ENCODE measurements at regions not wholly inside any gene's neighbourhood (a gene's known extent, or its start where the extent isn't known, plus 50 kb on each side); places are given as distances from the start of the nearest gene placed in this dataset.

DNA sequence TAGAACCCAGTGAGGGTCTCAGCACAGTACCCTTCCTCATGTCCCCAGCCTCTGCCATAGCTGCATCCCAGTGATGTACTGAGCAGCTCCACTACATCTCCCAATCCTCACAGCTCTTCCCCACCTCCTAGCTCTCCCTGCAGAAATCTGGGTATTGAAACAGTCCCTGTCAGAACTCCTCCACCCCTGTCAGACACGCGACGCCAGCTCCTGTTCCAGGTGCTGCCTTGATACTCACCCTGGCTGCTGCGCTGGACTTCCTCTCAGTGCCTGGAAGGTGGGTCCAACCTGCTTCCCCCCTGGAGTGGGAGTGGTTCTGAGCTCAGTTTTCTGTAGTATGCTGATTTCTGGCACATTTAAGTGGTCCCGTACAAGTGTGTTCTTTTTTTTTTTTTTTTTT lies 160.9 kb upstream of the SLCO3A1 start:
- no peak for DNase-seq

DNA sequence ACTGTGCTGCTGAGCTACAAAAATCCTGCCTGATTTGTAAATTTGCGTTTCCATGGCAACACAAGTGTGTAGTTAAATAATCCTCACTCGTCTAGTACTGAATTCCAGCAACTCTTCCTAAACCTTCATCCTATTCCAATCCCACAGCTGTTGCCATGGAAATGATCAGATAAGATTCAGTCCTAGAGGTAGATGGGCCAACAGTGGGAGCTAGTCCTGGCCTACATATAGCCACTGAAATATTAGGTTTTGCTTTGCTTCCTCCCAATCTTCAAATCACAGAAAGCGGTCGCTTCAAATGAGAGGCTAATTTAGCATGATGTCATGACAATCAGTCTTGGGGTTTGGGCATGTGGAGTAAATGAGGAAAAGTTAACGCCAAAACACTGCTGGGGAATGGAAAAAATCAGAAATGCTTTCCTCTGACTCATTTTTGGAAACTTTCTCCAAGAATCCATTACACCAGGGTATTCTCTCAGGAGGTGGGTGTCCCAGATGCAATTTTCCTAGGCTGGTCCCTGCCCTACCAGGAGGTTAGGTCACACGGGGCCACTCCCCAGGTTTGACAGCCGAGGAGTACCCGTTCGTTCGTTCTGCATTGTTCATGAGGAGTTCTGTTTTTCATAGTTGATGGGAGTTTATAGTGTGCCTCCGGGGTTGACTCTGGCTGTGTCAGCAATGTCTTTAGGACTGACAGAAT lies 159.2 kb upstream of the SLCO3A1 start:
- DNase-seq = no peak

DNA sequence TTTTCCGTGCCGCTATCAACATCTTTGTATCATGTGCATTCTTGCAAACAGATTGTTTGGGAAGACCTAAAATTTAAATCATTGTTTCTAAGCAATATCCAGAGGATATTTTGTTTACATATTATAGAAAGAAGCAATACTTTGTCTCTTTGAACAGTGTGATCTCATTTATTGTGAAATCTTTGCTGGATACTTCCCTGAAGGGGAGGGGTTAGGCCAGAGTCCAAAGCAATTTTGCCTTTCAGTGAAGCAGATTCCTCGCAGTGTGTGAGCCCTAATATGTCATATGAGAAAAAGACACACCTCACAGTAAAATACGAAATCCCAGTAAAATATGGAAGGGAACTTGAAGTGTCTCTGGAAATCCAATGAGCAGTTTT lies 158.7 kb upstream of the SLCO3A1 start:
- no peak for DNase-seq

DNA sequence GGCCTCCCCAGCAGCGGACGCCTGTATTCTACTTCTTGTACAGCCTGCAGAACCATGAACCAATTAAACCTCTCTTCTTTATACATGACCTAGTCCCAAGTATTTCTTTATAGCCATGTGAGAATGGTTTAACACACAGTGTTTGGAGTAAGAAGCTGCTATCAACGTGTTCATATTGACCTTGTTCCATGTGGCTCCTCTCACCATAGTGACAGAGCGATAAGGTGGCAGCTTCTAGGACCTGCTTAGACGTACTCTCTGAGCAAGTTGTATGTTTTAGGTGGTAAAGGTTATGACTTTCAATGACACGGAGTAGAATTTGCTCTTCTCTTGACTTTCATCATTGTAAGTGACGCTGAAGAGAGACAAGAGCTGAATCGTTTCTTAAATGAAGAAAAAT lies 157.7 kb upstream of the SLCO3A1 start:
- DNase-seq = no peak

DNA sequence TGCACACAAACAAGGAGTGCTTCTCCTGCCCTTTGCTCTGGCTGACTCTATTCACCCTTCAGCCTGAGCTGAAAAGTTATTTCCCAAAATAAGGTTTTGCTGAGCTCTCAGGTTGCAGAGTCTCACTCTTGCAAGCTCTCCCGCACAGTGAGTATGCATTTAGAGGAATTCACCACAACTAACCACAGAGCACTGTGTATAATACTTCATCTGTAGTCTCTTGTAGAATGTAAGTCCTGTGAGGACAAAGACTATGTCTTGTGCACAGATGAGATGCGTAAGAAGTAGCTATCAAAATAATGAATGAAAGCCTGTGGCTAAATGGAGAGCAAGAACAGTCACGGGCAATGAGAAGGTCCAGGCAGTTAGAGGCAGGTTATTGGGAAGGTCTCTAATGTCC lies 156.5 kb upstream of the SLCO3A1 start:
- no peak for DNase-seq

DNA sequence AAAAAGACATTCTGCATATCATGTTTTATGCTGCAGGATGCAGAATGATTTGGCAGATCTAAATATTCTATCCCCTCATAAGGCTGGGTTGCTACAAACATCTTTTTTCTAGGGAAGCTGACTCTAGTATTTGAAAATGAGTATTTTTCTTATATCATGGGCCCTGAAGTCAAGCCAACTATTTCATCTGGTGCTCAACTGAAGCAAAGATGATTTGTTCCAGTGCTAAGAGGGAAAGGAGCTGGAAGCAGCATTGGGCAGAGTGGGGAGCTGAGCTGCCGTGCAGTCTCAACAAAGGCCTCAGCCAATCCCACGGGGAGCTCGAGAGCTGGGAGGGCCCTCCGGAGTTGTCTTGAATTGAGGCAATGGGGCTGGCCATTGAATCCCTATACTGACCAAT lies 155.3 kb upstream of the SLCO3A1 start:
- DNase-seq = no peak

DNA sequence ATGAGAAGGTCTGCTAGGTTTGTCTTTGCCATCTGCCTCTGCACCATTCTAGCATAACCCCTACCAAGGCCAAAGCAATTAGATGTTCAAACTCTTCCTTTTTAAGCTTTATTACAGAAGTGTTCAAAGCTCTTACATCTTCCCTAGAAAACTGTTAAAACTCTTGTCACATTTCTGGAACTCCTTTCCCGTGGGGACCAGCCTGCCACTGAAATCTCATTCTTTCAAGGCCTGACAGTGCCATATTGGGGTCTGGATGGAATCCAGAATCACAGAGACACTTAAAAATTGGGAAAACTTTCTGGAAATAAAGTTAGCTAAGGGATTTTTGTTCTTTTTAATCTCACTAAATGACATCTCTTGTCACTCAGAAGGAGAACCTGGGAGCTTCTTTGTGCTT lies 153.8 kb upstream of the SLCO3A1 start:
- no peak for DNase-seq

DNA sequence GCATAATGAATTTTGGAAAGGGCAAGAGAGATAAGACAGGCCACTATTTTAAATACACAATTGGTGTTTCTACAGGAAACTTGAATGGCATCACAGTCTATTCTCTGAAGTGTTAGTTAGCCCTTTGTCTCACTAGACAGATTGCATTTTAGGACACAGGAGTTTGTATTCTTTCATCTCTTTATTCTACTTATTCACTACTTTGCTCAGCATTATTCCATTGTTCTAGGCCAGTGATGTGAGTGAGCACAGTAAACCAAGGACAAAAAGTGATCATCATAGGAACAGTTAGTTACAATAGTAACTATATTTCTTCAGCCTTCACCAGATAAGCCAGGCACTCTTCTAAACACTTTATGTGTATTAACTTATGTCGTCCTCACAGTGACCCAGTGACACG lies 150.2 kb upstream of the SLCO3A1 start:
- DNase-seq = no peak

DNA sequence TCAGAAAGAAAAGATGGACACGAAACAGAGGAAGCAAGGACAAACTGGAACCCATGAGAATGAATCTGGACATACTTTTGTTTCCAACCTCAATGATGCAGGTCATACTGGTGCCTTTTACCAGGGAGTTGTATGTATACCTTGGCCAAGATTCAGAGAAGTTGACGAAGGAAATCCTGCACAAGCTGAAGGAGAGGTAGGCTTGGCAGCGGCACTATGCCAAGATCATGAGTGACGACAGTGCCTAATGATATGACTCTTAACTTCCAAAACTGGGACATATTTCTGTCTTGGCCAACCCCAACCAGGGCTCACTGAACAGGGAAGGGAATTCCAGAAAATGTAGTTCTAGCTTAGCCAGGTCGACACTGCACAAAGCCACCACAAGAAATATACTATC lies 149.2 kb upstream of the SLCO3A1 start:
- no peak for DNase-seq

DNA sequence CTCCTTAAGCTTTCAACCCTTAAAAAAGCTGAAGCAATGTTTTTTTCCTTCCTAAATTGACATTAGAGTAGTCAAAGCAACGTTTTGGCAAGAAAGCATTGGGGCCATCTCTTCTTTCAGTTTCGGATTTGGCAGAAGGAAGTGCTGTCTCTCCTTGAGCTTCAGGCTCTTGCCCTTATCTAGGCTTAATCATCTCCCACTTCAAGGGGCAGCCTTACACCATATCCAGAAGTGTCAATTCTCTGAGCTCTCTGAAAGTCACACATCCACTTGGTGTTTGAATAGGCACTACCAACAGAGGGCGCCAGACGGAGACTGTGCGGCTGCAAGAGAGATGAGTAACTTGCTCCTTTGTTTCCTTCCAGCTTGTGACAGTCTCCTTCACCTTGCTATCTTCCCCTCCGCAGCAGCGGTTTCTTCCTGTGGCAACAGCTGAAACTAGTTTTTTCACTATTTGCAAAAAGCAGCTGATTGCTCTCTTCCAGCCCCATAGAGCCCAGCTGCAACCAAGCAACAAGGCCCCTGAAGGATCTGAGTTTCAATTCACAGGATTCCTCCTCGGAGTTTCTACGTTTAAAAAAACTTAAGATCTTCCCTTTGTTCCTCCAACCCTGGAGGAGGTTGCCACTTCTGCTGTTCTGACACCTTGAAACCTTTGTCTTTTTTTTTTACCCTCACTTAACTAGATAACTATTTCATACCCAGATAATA lies 147.0 kb upstream of the SLCO3A1 start:
- peak; percentile 39 for DNase-seq

DNA sequence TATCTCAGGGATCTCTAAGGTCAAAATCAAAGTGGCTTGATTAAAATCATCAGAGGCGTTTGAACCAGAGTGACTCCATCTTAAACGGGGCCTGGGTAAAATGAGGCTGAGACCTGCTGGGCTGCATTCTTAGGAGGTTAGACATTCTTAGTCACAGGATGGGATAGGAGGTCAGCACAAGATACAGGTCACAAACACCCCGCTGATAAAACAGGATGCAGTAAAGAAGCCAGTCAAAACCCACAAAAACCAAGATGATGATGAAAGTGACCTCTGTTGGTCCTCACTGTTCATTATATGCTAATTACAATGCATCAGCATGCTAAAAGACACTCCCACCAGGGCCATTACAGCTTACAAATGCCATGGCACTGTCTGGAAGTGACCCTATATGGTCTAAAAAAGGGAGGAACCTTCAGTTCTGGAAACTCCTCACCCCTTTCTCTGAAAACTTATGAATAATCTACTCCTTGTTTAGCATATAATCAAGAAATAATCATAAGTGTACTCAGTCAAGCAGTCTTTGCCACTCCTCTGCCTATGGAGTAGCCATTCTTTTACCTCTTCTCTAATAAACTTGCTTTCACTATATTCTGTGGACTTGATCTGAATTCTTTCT lies 143.3 kb upstream of the SLCO3A1 start:
- no peak for DNase-seq

DNA sequence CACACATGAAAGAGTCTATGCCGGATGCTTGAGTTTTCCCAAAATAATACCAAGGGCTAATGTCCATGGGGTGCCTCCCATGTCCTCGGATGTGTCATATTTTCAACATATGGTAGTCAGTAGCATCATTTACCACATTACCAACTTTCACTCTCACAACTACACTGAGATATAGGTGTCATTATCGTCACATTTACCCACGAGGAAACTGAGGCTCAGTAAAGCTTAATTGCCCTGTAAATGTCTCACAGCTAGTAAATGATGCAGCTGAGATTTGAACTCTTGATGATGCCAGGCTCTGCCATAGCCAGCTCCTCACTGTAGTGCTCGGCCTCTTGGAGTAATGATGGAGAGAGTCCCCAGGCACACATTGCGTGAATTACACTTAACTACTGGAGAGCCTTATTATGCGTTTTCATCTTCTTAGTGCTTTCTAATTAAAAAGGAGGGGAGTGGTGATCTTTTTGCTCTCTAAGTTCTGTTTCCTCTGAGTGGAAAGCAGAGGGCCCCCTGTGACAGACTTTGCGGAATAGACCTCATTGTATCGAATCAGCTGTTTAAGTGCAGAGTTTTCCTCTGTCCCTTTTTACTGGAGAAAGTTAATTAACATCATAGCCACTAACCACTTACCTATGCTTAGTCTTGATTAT lies 142.0 kb upstream of the SLCO3A1 start:
- no peak for DNase-seq

DNA sequence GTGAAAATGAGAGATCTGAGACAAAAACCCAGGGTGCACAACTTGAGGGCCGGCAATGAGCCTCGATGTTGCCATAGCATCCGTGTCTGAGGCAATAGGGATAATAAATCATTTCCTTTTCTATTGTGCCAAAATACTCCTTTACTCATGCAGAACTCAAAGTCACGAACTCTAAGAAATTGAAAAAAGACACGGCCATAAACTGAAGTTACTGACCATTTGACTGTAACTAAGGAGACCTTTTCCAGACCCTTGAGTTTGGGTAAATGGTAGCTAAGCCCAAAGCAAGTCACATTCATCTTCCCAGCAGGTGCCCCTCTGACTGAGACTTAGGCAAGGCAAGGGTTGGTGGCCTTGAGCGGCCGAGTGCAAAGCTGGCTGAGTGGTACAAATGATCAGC lies 141.2 kb upstream of the SLCO3A1 start:
- DNase-seq = no peak

DNA sequence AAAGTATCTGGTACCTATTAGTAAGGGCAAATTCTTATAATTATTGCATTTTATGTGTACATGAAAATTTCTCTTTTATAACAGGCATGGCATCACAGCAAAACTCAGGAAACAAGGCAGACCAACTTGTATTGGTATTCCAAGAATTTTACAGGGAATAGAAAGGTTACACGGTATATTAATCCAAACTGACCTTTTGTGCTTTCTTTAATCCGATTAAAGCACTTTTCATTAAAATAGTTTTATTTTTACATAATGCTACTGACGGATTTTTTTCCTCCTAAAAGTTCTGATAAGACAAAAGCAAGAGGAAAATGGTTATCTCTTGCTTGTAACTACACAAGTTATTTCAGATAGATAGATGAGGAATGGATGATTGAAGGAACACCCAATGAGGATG lies 137.0 kb upstream of the SLCO3A1 start:
- no peak for DNase-seq

DNA sequence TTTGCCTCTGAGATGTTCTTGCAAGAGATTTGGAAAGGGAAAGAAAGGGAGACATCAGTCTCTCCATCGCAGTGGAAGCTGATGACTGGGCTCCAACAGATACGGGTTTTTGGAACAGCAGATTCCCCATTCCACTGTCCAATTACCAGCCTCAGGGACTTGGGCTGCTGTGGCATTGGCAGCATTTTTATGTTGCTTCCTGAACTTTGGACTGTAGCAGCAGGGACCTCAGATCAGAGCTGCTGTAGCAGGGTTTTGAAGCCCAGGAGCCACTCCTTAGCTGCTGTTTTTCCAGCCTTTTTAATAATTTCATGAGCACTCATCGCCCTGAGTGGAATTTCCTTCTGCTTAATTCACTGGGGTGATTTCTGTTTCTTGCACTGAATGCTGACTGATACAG lies 135.7 kb upstream of the SLCO3A1 start:
- DNase-seq = no peak

DNA sequence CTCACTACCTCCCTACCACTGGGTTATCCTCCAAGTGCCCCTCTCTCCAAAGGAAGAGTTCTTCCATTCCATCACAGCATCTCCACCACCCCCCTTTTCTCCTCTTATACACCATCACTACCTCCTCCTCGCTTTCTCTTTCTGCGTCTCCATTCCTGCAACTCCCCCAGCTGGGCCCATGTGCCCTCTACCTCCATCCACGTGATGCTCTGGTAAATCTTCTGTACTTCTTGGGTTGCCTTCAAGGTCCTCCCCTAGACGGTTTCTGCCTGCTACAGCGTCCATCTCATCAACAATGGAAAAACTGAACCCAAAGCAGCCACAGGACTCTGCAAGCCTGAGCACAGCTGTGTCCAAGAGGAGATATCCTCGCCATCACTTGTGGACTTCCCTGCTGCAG lies 129.5 kb upstream of the SLCO3A1 start:
- DNase-seq = no peak

DNA sequence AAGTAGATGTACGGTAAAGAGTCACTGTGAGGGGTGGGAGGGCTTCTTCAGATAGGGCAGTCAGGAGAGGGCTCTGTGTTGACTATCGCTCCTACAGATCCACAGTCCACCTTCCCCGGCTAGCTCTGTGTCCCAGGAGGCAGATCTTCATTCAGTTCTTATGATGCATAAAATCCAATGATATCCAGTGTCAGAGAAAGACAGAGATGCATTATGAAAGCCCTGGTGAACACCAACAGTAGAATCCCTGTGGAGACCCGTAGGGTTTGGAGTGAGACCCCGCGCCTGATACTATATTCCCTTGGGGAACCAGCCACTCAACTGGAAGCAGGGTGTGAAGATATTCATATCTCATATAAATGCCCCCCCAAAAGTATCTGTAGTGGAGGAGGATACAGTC lies 119.8 kb upstream of the SLCO3A1 start:
- DNase-seq = no peak

DNA sequence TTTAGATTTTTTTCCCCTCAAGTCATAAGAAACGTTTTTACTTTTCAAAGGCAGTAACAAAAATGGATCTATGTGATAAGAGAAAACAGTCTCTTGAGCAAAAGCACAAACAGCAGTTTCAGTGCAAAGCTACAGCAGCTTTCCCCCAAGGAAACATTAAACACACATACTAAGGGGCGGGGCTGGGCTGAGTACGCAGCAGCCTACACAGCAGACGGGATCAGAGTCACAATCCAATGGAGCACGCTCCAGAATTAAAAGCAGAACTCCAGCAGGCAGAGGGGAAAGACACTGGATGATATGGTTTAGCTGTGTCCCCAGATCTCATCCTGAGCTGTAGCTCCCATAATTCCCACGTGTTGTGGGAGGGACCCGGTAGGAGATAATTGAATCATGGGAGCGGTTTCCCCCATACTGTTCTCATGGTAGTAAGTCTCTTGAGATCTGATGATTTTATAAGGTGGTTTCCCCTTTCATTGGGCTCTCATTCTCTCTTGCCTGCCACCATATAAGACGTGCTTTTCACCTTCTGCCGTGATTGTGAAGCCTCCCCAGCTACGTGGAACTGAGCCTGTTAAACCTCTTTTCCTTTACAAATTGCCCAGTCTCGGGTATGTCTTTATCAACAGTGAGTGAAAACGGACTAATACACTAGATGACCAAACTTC lies 116.2 kb upstream of the SLCO3A1 start:
- DNase-seq = no peak

DNA sequence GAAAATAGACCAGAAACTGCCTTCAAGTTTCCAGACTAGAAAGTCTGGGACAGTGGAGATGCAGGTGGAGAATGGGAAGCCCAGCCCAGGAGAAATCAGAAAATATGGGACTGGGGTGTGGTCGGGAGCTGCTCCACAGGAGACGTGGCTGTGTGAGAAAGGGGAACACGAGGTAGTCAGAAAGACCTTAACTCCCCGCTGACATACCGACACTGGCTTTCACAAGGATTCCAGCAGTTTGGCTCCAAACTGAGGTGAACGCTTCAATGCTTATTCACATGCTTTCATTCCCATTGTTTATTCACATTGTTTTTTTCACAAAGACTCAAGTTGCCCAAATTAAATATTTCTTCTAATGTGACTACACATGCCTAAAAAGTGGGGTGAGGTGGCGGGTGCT lies 111.5 kb upstream of the SLCO3A1 start:
- no peak for DNase-seq

DNA sequence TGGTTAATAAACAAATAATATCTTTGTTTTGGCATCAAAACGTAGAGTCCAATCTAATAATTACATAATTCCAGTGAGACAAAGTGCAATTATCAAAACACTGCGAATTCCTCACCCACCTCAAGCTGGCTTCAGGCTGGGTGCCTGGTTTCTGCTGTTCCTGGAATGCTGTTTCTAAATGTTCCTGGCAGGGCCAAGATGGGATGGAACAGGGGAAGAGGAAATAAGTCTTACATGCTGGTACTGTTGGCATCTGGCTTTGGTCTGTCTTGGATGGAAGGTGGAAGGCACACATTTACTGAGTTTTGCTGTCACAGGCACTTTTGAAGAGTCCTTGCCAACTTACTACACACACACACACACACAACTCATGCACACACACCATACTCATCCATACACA lies 101.9 kb upstream of the SLCO3A1 start:
- DNase-seq = no peak

DNA sequence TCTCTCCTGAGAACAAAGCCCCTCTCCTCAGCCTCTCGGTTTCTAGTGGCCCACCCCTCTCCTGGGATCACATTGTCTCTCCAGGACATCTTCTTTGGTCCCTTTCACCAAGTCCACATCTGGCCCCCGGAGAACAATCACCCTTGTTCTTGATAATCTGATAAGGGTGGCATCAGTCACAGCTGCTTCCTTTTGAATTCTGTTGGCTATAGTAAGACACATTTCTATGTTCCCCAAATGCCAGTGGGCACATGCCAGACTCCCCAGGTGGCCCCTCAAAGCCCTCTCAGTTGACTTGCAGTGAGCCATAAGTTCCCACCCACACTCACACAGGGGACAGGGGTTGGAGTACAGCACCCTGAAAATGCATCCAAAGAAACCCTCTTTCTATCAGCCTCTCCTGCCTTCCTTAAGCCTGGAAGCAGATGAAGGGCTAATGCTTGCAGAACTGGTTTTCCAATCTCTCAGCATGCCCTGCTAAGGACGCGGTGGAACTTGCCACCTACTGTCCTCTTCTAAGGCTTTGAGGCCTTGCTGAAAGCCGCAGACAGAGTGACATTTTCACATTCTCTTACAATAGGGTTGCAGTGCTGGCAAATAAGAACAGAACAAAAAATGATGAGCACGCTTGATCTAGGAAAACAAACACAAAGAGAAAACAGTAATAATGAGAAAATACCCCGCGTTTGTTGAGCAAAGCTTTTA lies 101.3 kb upstream of the SLCO3A1 start:
- no peak for DNase-seq

DNA sequence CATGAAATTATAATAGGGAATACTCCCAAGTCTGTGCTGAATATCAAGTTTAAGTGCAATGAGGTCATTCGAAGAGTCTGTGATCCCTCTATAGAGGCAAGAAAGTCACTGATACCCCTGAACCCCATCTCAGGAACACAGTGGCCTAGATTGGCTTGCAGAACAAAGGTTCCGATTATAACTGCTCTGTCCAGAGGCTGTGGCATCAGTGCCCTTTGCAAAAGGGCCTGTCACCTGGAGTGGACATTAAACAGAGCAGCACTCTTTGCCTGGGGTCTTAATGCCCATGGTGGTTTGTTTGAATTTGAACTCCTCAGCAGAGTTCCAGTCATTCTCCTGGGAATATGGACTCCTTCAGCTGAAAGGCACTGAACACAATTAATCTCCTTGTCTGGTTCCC lies 93.9 kb upstream of the SLCO3A1 start:
- DNase-seq = no peak

DNA sequence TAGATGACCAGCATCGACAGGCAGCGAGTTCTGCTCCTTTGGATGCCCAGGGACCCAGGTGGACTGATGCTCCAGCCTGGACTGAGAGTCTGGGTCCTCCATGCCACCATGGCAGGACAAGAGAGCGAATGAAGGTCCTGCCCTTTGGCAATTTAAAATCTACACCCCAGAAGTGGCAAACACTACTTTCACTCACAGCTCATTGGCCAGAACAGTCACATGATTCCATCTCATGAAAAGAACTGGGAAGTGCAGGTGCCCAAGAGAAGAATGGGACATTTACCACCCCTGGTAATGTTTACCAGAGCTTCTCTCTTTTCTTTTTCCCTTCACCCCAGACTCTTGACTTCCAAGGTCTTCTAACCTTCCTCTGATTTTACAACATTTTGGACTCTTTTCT lies 87.8 kb upstream of the SLCO3A1 start:
- no peak for DNase-seq
